ENCODE measurements at regions not wholly inside any gene's neighbourhood (a gene's known extent, or its start where the extent isn't known, plus 50 kb on each side); places are given as distances from the start of the nearest gene placed in this dataset.

DNA sequence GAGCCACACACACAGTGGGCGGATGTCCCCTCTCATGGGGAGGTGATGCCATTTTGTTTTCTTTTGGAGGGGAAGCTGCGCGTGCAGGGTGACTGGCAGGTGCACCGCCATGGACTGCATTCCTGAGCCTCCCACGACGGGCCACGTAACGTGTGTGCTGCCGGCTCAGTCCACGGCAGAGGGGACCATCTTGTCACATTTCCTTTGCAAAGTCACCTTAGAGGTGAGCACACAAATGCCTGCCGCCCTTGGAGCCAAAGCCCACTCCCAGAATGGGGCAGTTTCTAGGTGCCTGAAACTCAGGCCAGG is 262.5 kb downstream of the CTTN start:
- TF ChIP-seq, protein P1, sequence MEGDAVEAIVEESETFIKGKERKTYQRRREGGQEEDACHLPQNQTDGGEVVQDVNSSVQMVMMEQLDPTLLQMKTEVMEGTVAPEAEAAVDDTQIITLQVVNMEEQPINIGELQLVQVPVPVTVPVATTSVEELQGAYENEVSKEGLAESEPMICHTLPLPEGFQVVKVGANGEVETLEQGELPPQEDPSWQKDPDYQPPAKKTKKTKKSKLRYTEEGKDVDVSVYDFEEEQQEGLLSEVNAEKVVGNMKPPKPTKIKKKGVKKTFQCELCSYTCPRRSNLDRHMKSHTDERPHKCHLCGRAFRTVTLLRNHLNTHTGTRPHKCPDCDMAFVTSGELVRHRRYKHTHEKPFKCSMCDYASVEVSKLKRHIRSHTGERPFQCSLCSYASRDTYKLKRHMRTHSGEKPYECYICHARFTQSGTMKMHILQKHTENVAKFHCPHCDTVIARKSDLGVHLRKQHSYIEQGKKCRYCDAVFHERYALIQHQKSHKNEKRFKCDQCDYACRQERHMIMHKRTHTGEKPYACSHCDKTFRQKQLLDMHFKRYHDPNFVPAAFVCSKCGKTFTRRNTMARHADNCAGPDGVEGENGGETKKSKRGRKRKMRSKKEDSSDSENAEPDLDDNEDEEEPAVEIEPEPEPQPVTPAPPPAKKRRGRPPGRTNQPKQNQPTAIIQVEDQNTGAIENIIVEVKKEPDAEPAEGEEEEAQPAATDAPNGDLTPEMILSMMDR (conservative IDR thresholded peaks at IDR 0.05; ENCODE audit: low read depth in 2 of 2), result no peak
- TF ChIP-seq EZH2phosphoT487 (IDR thresholded peaks at IDR 0.05; ENCODE audit: unreplicated experiment) (no peak), EZH2 (IDR thresholded peaks at IDR 0.05; ENCODE audit: low read depth, unreplicated experiment) (no peak), POLR2AphosphoS5 (IDR thresholded peaks at IDR 0.05; ENCODE audit: low read depth) (no peak), CREB1 (CRISPR knock-in tag; IDR thresholded peaks at IDR 0.05; ENCODE audit: low read depth) (no peak), JUNB (IDR thresholded peaks at IDR 0.05; ENCODE audit: unreplicated experiment) (no peak), ZNF331 (CRISPR knock-in tag; IDR thresholded peaks at IDR 0.05; ENCODE audit: low read depth) (no peak)
- TF ChIP-seq, protein P2, sequence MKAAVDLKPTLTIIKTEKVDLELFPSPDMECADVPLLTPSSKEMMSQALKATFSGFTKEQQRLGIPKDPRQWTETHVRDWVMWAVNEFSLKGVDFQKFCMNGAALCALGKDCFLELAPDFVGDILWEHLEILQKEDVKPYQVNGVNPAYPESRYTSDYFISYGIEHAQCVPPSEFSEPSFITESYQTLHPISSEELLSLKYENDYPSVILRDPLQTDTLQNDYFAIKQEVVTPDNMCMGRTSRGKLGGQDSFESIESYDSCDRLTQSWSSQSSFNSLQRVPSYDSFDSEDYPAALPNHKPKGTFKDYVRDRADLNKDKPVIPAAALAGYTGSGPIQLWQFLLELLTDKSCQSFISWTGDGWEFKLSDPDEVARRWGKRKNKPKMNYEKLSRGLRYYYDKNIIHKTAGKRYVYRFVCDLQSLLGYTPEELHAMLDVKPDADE (IDR thresholded peaks at IDR 0.05), result no peak
- TF ChIP-seq, protein P3, sequence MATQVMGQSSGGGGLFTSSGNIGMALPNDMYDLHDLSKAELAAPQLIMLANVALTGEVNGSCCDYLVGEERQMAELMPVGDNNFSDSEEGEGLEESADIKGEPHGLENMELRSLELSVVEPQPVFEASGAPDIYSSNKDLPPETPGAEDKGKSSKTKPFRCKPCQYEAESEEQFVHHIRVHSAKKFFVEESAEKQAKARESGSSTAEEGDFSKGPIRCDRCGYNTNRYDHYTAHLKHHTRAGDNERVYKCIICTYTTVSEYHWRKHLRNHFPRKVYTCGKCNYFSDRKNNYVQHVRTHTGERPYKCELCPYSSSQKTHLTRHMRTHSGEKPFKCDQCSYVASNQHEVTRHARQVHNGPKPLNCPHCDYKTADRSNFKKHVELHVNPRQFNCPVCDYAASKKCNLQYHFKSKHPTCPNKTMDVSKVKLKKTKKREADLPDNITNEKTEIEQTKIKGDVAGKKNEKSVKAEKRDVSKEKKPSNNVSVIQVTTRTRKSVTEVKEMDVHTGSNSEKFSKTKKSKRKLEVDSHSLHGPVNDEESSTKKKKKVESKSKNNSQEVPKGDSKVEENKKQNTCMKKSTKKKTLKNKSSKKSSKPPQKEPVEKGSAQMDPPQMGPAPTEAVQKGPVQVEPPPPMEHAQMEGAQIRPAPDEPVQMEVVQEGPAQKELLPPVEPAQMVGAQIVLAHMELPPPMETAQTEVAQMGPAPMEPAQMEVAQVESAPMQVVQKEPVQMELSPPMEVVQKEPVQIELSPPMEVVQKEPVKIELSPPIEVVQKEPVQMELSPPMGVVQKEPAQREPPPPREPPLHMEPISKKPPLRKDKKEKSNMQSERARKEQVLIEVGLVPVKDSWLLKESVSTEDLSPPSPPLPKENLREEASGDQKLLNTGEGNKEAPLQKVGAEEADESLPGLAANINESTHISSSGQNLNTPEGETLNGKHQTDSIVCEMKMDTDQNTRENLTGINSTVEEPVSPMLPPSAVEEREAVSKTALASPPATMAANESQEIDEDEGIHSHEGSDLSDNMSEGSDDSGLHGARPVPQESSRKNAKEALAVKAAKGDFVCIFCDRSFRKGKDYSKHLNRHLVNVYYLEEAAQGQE (IDR thresholded peaks at IDR 0.05; ENCODE audit: unreplicated experiment), result no peak

All from GM23338 (cell line).